Stimulated activated CD8-positive, alpha-beta memory T cell treated with anti-CD3 and anti-CD28 coated beads, Interleukin-7, amount 100 ng/mL, for 48 hours (primary cell): ENCODE measurements at regions not wholly inside any gene's neighbourhood (a gene's known extent, or its start where the extent isn't known, plus 50 kb on each side); places are given as distances from the start of the nearest gene placed in this dataset.

Experiments
- DNase-seq, 2 donors: peaks; one replicate each; pipeline ENCODE4 v3.0.0-alpha.2; 2020; ENCODE audit warnings: low read depth in 1 of 2; ENCODE audit errors: extremely low read depth in 1 of 2

GRCh38 chr18:39403121-39403520 is 1837.5 kb upstream of the CELF4 start:
- DNase-seq, result no peak

- no peak for DNase-seq
Measured at GRCh38 chr18:39399662-39400061, 1834.1 kb upstream of the CELF4 start.

DNA sequence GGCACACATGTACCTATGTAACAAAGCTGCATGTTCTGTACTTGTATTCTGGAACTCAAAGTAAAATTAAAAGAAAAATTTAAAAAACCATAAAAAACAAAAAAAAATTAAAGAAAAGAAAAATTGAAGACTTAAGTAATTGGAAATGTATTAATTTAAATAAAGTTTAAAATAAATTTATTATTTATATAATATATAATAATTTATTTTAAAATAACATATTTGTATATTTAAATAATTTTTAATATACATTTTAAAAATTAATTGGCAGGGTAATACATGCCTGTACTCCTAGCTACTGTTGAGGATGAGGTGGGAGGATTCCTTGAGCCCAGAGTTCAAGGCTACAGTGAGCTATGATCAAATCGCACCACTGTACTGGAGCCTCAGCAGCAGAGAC is 1830.6 kb upstream of the CELF4 start:
- DNase-seq, result no peak

- DNase-seq, result no peak
Measured at GRCh38 chr18:39389800-39390379, 1824.3 kb upstream of the CELF4 start.

GRCh38 chr18:39380866-39381265 is 1815.3 kb upstream of the CELF4 start:
- no peak for DNase-seq

DNA sequence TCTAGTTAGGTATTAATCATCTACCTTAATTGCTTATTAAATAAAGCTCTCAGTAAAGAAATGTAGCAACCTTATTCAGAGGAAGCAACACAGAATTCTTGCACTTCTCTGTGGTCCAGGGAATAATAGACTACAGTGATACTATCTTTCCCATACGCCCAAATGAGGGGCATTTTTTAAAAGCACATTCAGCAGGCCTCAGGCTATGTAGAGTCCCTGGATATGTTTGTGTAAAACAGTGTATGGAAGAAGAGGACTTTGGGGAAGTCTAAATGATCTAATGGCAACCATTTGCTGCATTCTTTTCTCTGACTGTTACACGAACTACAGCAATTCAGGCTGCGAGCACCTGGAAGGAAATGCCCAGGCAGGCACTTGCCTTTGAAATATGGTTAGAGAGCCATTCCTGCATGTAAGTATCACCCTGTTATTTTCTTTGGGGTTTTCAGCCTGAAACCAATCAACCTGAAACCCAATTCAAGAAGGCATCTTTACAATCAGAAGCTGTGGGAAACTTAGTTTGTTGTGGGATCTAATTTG is 1814.7 kb upstream of the CELF4 start:
- no peak for DNase-seq

DNA sequence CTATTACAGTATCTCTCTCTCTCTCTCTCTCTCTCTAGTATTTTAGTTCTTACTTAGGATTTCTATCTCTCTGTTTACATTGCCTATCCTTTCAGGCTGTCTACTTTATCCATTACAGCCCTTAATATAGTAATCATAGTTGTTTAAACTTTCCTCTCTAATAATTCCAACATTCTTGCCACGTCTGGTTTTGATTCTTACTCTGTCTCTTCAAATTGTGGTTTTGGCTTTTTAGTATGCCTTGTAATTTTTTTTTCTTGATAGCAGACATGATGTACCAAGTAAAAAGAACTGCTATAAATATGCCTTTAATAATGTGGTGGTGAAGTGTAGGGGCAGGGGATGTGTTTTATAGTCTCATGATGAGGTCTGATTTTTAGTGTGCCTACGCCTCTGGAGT is 1809.5 kb upstream of the CELF4 start:
- DNase-seq, result no peak

GRCh38 chr18:39371996-39372395 is 1806.4 kb upstream of the CELF4 start:
- DNase-seq, result no peak

DNA sequence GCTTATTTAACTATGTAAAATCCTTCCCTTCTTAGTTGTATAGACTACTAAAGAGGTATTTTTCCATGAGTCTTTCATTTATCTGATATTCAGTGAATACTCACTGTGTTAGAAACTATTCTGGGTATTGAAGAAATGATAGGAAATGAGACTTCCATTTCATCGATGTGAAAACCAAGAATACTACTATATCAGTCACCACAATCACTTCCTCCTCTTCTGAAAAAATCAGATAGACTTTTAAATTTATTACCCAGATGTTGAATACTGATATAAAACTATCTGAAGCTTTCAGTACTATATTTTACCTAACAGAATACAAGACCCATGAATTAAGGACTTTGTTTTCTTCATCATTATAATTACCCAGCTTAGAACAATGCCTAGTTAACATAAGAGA is 1801.1 kb upstream of the CELF4 start:
- DNase-seq, result no peak

DNA sequence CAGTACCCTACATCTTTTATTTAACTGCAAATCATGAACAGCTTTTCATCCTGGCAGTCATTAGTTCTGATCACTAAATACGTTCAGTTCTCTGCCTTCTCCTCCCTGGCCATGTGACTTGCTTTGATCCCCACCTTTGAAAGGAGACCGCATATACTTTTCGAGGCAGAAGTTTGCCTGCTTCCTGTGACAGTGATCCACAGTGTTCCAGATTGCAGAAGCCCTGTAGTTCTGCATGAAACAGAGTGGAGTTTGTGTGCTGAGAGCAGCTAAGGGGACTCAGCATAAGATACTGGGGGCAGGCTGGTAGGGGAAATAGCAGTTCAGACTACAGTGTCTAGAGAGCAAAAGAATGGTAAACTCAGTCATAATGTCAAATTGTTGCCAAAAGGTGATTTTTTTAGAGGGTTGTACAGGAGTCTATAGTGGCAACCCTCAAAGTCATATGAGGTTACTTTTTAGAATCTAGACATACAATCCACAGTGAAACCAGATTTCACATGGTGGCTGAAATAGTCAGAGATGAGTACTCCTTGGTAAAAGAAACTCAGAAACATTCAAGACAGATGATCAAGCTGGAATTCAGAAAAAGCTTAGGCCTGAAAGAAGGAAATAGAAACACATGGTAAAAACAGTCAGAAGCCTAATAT is 1800.4 kb upstream of the CELF4 start:
- no peak for DNase-seq

DNA sequence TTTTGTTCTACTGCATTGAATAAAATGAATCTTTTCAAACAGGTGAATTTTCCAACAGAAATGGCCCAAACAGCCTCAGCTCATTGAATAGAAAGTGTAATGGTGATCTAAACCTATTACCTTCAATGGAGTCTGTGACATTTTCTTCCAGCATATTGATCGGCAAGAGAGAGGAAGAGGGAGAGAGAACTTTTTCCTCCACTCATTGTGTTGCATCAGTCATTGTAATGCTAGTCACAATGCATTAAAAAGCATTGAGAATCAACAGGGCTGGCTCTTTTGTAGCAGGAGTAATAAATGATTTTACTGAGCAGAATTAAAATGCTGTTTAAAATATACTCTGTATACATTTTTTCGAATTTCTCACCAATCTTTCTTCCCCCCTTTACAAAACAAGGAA is 1794.5 kb upstream of the CELF4 start:
- DNase-seq, result no peak

DNA sequence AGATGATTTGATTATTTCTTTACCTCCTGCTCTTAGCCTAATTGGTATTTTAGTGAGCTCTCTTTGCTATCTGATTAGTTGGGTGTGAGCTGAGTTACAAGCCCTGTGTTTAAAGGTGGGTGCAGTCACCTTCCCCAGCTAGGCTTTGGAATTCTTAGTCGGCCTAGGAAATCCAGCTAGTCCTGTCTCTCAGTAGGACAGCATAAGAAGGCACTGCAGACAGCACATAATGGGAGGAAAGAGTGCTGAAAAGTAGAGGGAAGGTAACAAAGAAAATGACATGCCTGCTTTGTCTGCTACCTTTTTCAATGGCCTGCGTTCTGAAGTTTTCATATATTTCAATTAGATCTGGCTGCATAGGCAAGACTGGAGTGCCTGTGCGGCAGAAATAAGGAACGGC is 1794.0 kb upstream of the CELF4 start:
- no peak for DNase-seq

DNA sequence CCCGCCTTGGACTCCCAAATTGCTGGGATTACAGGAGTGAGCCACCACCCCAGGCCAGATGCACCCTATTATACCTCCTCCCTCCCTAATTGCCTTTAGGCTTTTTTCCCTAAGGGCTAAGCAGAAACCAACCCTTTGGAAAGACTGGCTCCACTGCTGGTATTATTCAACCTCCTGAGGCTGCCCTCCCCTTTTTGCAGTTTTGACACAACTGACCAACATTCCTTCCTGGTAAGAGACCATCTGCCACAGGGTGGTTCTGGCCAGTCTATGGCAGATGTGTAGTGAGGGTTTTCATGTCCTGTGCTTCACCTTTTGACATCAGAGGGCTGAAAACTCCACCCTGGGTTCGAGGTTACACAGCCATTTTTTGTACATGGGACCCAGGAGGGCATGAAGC is 1785.3 kb upstream of the CELF4 start:
- DNase-seq, result no peak

DNA sequence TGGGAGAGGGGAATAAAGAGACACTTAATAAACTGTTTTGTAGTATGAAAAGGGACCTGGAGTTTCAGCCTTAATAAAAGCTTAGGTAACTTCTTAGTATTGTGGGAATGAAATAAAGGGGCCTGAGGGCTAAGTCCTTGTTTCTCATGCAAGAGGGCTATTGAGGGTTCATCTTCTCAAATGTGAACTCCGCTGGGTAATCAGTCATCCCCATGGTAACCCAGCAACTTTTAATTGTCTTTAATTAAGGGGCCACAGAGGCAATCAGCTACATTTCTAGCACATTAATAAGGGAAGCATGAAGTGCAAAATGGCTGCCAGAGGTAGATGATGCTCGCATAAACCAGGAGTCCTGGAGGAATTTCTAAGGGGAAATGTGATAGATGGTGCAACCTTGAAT is 1784.2 kb upstream of the CELF4 start:
- DNase-seq, result no peak

- DNase-seq, result no peak
Measured at GRCh38 chr18:39348757-39349156, 1783.2 kb upstream of the CELF4 start.

DNA sequence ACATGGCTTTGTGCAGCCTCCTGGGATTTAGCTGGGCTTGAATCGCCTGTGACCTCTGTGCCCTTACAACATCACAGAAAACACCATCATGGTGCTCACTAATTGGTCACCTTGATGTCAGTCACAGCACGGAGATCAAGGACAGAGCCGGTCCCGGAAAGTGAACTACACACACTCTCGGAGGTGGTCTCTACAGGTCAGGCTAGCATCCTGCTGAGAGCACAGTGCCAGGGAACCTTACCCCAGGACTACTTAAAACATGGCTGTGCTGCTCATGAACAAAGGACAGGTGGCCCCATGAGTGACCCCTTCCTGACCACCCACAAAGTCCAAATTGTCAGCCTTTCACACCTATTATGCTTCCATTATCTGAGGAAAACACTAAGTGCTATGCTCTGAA is 1782.1 kb upstream of the CELF4 start:
- DNase-seq, result no peak

GRCh38 chr18:39346916-39347315 is 1781.3 kb upstream of the CELF4 start:
- DNase-seq, result no peak

DNA sequence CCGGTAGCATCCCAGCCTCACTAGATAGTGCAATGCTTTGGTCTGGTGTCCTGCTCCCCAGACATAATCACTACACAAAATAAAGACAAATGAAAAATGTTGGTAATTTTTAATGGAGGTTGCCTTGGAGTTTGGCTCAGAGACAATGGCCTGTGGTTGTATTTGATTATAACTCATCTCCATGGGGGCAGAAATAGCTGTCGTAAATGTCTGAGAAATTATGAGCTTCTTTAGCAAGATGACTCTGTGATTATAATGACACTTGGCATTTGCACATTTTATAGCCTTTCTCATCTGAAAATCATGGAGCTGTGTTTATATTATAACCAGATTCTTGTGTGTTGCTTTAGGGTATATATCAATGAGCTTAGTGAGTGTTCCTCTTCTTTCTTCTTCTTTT is 1779.7 kb upstream of the CELF4 start:
- no peak for DNase-seq

DNA sequence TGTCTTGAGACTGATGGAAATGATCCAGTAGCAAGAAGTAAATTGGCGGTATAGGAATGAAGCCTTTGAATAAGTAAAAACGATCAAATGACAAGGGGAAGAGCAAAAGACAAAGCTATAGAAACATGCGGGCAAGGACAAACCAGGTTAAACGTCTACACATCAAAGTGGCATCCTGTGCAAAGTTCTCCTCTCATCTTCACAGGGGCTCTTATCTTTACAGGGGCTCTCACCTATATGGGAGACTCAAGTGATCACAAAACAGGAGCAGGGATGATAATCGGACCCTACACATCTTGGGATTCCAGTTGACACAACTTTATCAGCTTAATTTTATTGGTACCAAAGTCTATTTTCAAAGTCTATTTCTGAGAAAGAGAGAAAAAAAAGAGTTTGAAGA is 1778.9 kb upstream of the CELF4 start:
- no peak for DNase-seq

DNA sequence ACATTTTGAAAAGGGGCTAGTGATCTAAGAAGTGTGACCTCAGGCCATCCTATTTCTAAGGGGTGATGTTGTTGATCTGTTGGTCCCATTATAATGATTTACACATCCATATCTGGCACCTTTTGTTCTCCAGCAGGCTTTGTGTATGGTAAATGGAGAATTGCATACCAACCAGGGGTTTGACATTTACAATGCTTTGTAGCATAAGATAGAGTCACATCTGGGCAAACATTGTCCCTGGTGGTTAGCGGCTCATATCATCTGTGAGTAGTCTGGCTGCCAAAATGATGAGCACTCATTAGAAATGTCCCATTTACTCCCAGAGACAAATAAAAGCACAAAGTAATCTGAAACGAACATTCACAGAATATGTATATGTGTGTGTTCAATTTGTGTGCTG is 1775.5 kb upstream of the CELF4 start:
- no peak for DNase-seq

GRCh38 chr18:39340418-39340817 is 1774.8 kb upstream of the CELF4 start:
- DNase-seq, result no peak

- DNase-seq, result no peak
Measured at GRCh38 chr18:39329496-39330275, 1764.1 kb upstream of the CELF4 start.
